Esophagus muscularis mucosa (tissue), 4 donors: ENCODE measurements at regions not wholly inside any gene's neighbourhood (a gene's known extent, or its start where the extent isn't known, plus 50 kb on each side); places are given as distances from the start of the nearest gene placed in this dataset.

Source experiments
- DNase-seq: peaks from one replicate; pipeline ENCODE4 v3.0.0-alpha.2; 2017; ENCODE audit errors: extremely low spot score
- H3K27ac ChIP-seq, 4 donors: fragments of 200-600 bp; sonication (generic); replicated peaks in 1 of 4; 1 replicate in 3 of 4; 2 replicates in 1 of 4; pipeline ENCODE4 v1.5.1; 2016 to 2019; ENCODE audit warnings: mild to moderate bottlenecking in 1 of 4
- H3K27me3 ChIP-seq, 4 donors: fragments of 200-600 bp; sonication (generic); one replicate each; pipeline versions ENCODE4 v1.5.1 to v1.6.0; 2016 to 2019
- H3K36me3 ChIP-seq, 4 donors: fragments of 200-600 bp; sonication (generic); one replicate each; pipeline ENCODE4 v1.5.1; 2016 to 2019
- H3K4me1 ChIP-seq, 4 donors: fragments of 200-600 bp; sonication (generic); one replicate each; pipeline ENCODE4 v1.5.1; 2016 to 2019
- H3K4me3 ChIP-seq, 4 donors: fragments of 200-600 bp; sonication (generic); 1 replicate in 2 of 4; 2 replicates in 2 of 4; pipeline ENCODE4 v1.5.1; 2016 to 2019; ENCODE audit warnings: mild to moderate bottlenecking in 4 of 4, moderate library complexity in 1 of 4
- H3K9me3 ChIP-seq, 4 donors: fragments of 200-600 bp; sonication (generic); 1 replicate in 3 of 4; 2 replicates in 1 of 4; pipeline ENCODE4 v1.5.1; 2016 to 2019
- EP300 ChIP-seq: sonication (generic); formaldehyde crosslinking; IDR thresholded peaks from one replicate; pipeline ENCODE4 v1.6.1; 2017; ENCODE audit warnings: antibody characterized with exemption
- POLR2A ChIP-seq: fragments of 450-650 bp; IDR thresholded peaks from one replicate; pipeline ENCODE4 v1.6.1; 2017; ENCODE audit warnings: antibody characterized with exemption, moderate library complexity, mild to moderate bottlenecking, low read depth
- POLR2AphosphoS5 ChIP-seq, 2 donors: sonication (generic); formaldehyde crosslinking; IDR thresholded peaks; one replicate each; pipeline ENCODE4 v1.6.1; 2017; ENCODE audit warnings: antibody characterized with exemption in 2 of 2
- WGBS: methylation state at CpG from one replicate; pipeline ENCODE4 v1.1.5; 2018; 5-methylcytosine and 5-hydroxymethylcytosine counted together
- intact Hi-C: fragments of 100-400 bp; cut with DNase I; formaldehyde crosslinking; loops from one replicate; pipeline ENCODE4 v1.15.1; 2023
- TF ChIP-seq, protein P1 (sequence below), 3 experiments: fragments of 200-600 bp in 2 of 3; fragments of 450-650 bp in 1 of 3; sonication (generic) in 2 of 3; IDR thresholded peaks; one replicate each; pipeline ENCODE4 v1.5.1; 2017 to 2019; ENCODE audit warnings: antibody characterized with exemption in 3 of 3, mild to moderate bottlenecking in 2 of 3, moderate library complexity in 1 of 3

DNA sequence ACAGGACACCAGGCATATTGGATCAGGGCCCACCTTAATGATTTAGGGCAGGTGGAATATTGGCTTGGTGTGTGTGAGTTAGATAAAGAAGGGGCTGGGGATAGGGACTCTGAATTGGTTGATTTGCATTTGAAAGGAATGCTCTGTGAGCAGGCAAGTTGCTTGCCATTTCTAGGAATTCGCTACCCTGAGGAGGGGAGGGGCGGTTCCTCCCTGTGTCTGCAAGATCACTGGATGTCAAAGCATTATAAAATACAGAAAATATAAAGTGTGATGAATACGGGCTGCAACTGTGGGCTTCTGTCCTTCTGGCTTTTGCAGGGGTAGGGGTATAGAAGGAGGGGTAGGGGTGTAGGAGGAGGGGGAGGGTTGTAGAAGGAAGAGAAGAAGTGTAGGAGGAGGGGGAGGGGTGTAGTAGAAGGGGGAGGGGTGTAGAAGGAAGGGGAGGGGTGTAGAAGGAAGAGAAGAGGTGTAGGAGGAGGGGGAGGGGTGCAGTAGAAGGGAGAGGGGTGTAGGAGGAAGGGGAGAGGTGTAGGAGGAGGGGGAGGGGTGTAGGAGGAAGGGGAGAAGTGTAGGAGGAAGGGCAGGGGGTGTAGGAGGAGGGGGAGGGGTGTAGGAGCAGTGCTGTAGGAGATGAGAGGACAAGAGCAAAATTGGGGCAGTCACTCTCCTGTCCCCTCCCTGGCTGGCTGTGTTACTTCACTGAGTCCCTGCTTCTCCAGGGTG, 238.0 kb upstream of the COPS8 start:
- Histone ChIP-seq H3K9me3 (no peaks in the 10 kb centered on the region), H3K4me1 (peaks cover 0 to 15% (median 8%) of the 10 kb centered on the region in 4 donors), H3K4me3 (no peak overlapping the region), H3K27ac (no peak overlapping the region), H3K36me3 (no peaks in the 10 kb centered on the region), H3K27me3 (no peaks in the 10 kb centered on the region)
- WGBS = 87% methylated on average over 3 of the region's 3 CpGs
- intact Hi-C loops = no loop called here
- no peak for DNase-seq
- TF ChIP-seq POLR2A (no peak), EP300 (no peak), POLR2AphosphoS5 (IDR thresholded peaks at IDR 0.05) (no peak)
- TF ChIP-seq, protein P1, sequence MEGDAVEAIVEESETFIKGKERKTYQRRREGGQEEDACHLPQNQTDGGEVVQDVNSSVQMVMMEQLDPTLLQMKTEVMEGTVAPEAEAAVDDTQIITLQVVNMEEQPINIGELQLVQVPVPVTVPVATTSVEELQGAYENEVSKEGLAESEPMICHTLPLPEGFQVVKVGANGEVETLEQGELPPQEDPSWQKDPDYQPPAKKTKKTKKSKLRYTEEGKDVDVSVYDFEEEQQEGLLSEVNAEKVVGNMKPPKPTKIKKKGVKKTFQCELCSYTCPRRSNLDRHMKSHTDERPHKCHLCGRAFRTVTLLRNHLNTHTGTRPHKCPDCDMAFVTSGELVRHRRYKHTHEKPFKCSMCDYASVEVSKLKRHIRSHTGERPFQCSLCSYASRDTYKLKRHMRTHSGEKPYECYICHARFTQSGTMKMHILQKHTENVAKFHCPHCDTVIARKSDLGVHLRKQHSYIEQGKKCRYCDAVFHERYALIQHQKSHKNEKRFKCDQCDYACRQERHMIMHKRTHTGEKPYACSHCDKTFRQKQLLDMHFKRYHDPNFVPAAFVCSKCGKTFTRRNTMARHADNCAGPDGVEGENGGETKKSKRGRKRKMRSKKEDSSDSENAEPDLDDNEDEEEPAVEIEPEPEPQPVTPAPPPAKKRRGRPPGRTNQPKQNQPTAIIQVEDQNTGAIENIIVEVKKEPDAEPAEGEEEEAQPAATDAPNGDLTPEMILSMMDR (IDR thresholded peaks at IDR 0.05) = no peak

DNA sequence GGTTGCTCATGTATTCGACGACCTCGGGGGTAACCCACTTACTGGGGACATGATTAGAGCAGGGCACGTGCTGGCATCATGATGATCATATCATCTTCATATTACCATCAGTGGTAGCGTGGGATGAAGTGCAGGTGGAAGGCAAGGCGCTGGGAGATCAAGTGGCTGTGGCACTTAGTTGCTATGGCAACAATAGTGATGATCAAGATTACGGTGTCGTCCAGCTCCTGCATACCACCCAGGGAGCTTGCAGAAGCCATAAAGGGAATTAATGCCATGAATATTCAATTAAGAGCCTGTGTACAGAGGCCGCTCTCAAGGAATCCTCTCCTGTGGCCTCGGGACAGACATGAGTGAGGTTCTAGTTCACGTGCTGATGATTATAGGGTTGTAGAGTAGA, 237.2 kb upstream of the COPS8 start:
- intact Hi-C loops = no loop called here

DNA sequence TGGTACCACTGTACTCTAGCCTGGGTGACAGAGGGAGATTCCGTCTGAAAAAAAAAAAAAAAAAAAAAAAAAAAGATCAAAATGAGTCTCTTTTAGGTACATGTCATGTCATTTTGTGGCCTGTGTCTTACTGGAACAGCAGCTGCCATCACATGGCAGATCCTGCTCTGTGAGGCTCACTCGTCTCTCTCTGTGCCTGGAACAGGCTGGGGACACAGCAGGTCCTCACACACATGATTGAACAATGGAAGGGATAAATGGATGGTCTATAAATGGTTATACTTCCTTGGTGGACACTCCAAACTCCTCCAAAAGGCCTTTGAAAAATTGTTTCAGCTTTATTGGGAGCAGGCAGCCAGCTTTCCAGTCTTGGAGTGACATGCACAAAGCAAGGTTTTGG, 236.2 kb upstream of the COPS8 start:
- peaks cover 0 to 8% (median 0%) of the 10 kb centered on the region in 4 donors for H3K4me1 ChIP-seq
- no peaks in the 10 kb centered on the region for H3K27me3 ChIP-seq
- no peak overlapping the region for H3K4me3 ChIP-seq
- no peak for TF ChIP-seq EP300
- TF ChIP-seq, protein P1 (IDR thresholded peaks at IDR 0.05) = no peak
- no peak for TF ChIP-seq POLR2AphosphoS5 (IDR thresholded peaks at IDR 0.05)
- no peak for TF ChIP-seq POLR2A
- DNase-seq = no peak
- no peaks in the 10 kb centered on the region for H3K36me3 ChIP-seq
- intact Hi-C loops = no loop called here
- H3K27ac ChIP-seq = no peak overlapping the region
- H3K9me3 ChIP-seq = no peaks in the 10 kb centered on the region
- WGBS = 50% methylated on average over 2 of the region's 2 CpGs

More for the DNA sequence above, 237.2 kb upstream of the COPS8 start:
- H3K4me1 ChIP-seq = peaks cover 0 to 9% (median under 1%) of the 10 kb centered on the region in 4 donors
- H3K36me3 ChIP-seq = no peaks in the 10 kb centered on the region
- no peak overlapping the region for H3K27ac ChIP-seq
- TF ChIP-seq POLR2A (no peak), POLR2AphosphoS5 (IDR thresholded peaks at IDR 0.05) (no peak), EP300 (no peak)
- TF ChIP-seq, protein P1 (IDR thresholded peaks at IDR 0.05) = no peak
- H3K9me3 ChIP-seq = no peaks in the 10 kb centered on the region
- 83% methylated on average over 11 of the region's 11 CpGs for WGBS
- no peaks in the 10 kb centered on the region for H3K27me3 ChIP-seq
- DNase-seq = no peak
- H3K4me3 ChIP-seq = no peak overlapping the region

DNA sequence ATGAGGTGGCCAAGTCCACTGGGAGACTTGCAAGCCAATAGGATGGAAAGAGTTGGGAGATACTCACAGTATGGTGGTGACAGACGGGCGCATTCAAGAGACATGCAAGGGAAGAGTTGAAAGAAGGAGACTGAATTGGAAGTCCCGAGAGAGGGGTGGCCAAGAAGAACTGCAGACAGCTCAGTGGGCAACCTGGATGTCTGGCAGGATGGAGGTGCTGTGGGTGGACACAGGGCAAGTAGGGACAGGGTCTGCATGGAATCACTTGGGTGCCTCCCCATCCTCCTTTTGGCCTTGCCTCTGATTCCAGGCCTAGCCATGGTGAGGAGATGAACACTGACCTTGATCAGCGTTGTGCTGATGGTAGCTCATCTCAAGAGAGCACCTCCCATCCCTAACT, 235.7 kb upstream of the COPS8 start:
- Histone ChIP-seq H3K27ac (no peak overlapping the region), H3K4me1 (peaks cover 0 to 8% (median 0%) of the 10 kb centered on the region in 4 donors), H3K9me3 (no peaks in the 10 kb centered on the region), H3K4me3 (no peak overlapping the region), H3K36me3 (no peaks in the 10 kb centered on the region), H3K27me3 (no peaks in the 10 kb centered on the region)
- WGBS = 98% methylated on average over 4 of the region's 4 CpGs
- DNase-seq = no peak
- intact Hi-C loops = no loop called here
- TF ChIP-seq POLR2AphosphoS5 (IDR thresholded peaks at IDR 0.05) = no peak
- TF ChIP-seq, protein P1 (IDR thresholded peaks at IDR 0.05) = no peak

DNA sequence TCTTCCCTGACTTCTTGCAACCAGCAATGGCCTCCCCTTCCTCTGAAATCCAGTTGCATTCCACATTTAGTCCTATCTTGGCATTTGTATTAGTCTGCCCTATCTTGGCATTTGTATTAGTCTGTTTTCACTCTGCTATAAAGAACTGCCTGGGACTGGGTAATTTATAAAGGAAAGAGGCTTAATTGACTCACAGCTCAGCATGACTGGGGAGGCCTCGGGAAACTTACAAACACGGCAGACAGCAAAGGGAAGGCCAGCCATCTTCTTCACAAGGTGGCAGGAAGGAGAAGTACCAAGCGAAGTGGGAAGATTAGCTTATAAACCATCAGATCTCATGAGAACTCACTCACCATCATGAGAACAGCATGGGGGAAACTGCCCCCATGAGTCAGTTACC, 234.5 kb upstream of the COPS8 start:
- H3K4me3 ChIP-seq = no peak overlapping the region
- no peak for TF ChIP-seq POLR2AphosphoS5 (IDR thresholded peaks at IDR 0.05)
- TF ChIP-seq POLR2A = no peak
- TF ChIP-seq, protein P1 (IDR thresholded peaks at IDR 0.05) = no peak
- TF ChIP-seq EP300 = no peak
- 73% methylated on average over 3 of the region's 3 CpGs for WGBS
- peaks cover 0 to 5% (median 2%) of the 10 kb centered on the region in 4 donors for H3K9me3 ChIP-seq
- no peaks in the 10 kb centered on the region for H3K27me3 ChIP-seq
- intact Hi-C loops = no loop called here
- H3K4me1 ChIP-seq = peaks cover 0 to 8% (median 0%) of the 10 kb centered on the region in 4 donors
- no peak for DNase-seq
- no peaks in the 10 kb centered on the region for H3K36me3 ChIP-seq
- no peak overlapping the region for H3K27ac ChIP-seq
